D721Med (cell line): ENCODE measurements at regions not wholly inside any gene's neighbourhood (a gene's known extent, or its start where the extent isn't known, plus 50 kb on each side); places are given as distances from the start of the nearest gene placed in this dataset.

Experiments
- DNase-seq: peaks from one replicate; pipeline ENCODE4 v3.0.0; 2011; ENCODE audit warnings: low spot score; ENCODE audit not compliant: insufficient read length
- FAIRE-seq: peaks from 2 replicates; lab custom pipeline; 2011; peaks lifted over from hg19 to GRCh38; lab: Jason Lieb, UNC
- CTCF ChIP-seq: IDR thresholded peaks from 2 replicates; pipeline ENCODE4 v1.5.1; 2012; ENCODE audit warnings: mild to moderate bottlenecking, control low read depth; ENCODE audit not compliant: insufficient read depth; ENCODE audit errors: missing control alignments

- DNase-seq (no peak), FAIRE-seq (no peak)
- TF ChIP-seq CTCF: no peak
Observed at GRCh38 chr5:67695369-67695768, 498.8 kb upstream of the CD180 start.

DNA sequence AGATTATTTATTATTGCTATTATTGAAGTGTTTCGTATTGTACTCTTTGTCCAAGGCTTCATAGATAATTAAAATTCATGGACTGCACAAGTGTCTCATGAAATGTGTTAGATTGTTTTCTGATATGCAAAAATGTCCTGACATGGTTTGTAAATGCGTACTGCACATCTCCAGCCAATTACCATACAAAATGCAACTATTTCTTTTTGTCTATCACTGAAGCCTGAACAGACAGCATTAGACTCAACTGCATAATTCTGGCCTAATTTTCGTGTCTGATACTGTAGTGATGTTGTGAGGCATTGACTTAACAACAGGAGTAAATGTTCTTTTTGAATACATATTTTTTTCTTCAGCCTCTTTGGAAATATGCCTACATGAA lies 498.2 kb upstream of the CD180 start:
- DNase-seq (no peak), FAIRE-seq (no peak)
- TF ChIP-seq CTCF: no peak

DNA sequence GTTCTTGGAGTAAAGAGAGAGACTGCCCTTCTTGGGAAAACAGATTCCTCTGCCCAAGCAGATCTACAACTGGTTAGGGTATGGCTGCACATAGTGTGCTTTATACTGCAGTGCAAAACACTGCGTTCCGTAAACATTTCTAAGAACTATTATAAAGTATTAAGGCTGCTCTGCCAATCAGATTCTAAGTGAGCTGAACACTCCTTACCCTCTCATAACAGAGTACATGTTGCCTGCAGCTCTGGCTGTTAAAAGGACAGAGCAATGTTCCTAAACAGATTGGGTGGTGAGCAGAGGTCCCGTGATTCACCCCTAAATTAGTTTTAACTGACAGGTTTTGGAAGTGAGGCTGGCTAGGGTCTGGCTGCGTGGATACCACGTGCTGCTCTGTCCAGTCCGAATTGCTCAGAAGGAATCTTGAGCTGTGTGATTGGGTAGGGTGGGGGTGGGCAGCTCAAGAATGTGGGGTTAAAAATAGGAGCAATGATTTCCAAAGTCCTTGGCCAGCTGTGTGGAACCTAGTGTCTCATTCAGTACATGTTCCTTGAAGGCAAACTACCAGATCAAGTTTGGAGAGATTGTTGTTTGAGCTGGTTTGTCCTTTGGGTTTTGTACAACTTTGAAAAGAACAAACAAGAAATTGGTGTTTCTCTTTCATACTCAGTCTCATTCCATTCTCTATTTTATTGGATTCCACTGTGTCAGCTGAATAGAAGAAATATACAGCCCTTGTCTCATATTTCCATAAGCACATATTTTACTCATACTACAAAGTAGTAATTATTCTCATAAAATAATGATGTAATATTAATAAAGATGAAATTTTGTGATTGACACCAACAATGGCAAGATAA lies 497.6 kb upstream of the CD180 start:
- DNase-seq: no peak
- FAIRE-seq: no peak
- no peak for TF ChIP-seq CTCF

DNA sequence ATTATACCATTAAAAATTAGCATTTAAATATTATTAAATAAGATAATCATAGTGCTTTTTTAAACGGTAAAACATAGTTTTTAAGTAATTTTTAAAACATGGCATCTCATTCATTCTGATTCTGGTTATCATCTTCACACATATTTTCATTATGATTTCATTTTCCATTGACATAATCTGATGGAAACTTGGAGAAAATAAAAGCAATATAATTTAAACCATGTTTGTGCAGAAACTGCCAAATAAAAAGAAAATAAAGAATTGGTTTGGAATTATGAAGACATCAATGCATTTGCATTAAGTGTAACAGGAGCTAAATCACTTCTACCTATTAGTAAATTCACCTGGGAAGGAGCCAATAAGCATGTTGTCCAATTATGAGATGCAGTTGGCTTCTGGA lies 490.1 kb upstream of the CD180 start:
- TF ChIP-seq CTCF: no peak
- DNase-seq (no peak), FAIRE-seq (no peak)

- FAIRE-seq (no peak), DNase-seq (no peak)
- no peak for TF ChIP-seq CTCF
Observed at GRCh38 chr5:67681703-67682102, 485.1 kb upstream of the CD180 start.

GRCh38 chr5:67680099-67680498 lies 483.5 kb upstream of the CD180 start:
- TF ChIP-seq CTCF: no peak
- DNase-seq (no peak), FAIRE-seq (no peak)

GRCh38 chr5:67679184-67679841 lies 482.7 kb upstream of the CD180 start:
- DNase-seq: no peak
- FAIRE-seq: no peak
- no peak for TF ChIP-seq CTCF
